DMS153 treated with DMSO at 0.1 percent for 48 hours (cell line): ENCODE measurements at regions not wholly inside any gene's neighbourhood (a gene's known extent, or its start where the extent isn't known, plus 50 kb on each side); places are given as distances from the start of the nearest gene placed in this dataset.
"Not testable (repeated sequence)": the region's sequence is repeated elsewhere in the genome, so short reads cannot be mapped to it uniquely, and the experiment has no call there.

Experiments
- DNase-seq: peaks from one replicate; lab custom pipeline; 2025; ENCODE audit not compliant: unreplicated experiment; lab: John Stamatoyannopoulos, UW

DNA sequence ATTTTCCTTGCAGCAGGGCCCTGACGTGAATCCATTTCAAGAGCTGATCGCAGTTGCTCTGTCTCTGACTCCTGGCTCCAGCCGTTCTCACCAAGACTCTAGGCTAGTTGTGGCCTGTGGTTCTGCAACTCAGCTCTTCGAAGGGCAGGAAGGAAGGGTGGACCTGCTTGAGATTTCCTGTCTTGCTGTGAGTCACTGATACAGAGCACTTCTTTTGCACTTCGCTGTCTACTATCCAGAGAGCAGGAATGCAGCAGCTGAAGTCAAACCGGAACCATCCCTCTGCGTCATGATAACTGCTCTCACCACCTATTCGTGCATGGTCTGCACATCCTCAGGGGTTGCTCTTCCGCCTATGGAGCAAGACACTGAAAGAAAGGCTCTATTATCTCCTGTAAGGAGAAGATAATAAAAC is 59.7 kb downstream of the RAP2B start:
- no peak for DNase-seq

DNA sequence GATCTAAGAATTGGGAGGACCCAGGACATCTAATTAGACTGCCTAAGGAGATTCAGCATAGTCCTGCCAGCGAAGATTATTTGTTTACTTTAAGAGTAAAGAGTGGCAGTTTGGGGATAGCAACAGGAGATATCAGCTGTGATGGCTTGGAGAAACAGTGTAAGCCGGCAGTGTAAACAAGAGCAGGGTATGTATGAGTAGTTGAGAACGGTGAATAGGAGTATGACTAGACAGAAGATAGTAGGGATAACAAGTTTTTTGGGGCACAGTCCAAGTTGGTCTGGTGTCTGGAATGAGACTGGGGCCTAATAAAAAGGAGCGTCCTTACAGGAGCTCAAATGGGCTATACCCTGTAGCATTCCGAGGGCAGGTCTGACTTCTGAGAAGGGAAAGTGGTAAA is 64.9 kb downstream of the RAP2B start:
- DNase-seq = not testable (repeated sequence)

DNA sequence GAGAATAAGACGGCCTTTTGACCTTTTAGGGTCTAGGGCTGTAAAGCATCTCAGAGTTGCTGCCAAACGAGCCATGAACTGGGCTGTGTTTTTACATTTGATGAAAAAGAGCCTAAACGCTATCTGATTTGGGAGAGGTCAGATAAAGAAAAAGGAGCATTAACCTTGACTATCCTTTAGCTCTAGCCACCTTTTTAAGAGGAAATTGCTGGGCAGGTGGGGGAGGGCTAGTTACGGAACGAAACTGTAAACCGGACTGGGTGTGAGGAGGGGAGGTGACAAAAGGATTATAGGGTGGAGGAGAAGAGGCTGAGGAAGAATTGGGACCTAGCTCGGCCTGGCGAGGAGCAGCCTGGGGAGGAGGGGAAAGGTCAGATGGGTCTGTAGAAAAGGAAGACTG is 68.4 kb downstream of the RAP2B start:
- DNase-seq = not testable (repeated sequence)

DNA sequence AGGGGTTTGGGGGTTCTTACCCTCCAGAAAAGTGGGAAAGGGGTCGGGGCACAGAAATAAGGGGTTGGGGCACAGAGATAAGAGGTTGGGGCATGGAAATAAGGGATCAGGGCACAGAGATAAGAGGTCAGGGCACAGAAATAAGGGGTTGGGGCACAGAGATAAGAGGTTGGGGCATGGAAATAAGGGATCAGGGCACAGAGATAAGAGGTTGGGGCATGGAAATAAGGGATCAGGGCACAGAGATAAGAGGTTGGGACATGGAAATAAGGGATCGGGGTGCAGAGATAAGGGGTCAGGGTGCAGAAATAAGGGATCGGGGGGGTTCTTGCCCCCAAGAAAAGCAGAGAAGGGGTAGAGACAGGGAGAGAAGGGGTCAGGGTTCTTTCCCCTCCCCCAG is 69.2 kb downstream of the RAP2B start:
- DNase-seq = not testable (repeated sequence)

DNA sequence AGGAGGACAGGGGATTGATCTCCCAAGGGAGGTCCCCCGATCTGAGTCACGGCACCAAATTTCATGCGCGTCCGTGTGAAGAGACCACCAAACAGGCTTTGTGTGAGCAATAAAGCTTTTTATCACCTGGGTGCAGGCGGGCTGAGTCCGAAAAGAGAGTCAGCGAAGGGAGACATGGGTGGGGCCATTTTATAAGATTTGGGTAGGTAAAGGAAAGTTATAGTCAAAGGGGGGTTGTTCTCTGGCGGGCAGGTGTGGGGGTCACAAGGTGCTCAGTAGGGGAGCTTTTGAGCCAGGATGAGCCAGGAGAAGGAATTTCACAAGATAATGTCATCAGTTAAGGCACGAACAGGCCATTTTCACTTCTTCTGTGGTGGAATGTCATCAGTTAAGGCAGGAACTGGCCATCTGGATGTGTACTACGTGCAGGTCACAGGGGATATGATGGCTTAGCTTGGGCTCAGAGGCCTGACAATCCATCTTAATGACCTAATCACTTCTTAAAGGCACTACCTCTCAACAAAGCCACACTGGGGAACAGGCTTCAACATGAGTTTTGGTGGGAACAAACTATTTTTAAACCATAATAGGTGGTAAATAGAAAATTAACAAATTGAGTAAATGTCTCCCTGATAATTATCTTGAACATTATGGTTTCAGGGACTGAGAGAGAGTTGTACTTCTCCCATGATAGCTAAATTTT is 70.2 kb downstream of the RAP2B start:
- not testable (repeated sequence) for DNase-seq

DNA sequence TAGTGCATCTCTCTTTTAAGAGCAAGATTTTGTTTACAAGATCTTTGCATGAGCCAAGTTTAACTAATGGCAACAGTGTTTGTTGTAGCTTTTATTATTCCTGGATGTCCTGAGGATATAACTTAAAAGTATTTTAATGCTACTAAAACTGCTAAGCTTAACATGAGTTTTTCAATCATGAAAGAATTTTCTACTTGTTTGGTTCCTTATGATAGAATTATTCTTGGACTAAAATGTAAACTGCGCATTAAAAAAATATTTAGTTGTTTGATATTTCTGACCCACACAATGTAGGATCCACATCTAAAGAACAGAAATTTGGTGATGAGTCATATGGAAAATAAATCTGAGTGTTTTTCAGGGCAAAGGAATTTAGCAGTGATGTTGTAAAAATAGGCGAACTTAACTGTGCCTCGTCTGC is 70.8 kb downstream of the RAP2B start:
- DNase-seq = no peak

DNA sequence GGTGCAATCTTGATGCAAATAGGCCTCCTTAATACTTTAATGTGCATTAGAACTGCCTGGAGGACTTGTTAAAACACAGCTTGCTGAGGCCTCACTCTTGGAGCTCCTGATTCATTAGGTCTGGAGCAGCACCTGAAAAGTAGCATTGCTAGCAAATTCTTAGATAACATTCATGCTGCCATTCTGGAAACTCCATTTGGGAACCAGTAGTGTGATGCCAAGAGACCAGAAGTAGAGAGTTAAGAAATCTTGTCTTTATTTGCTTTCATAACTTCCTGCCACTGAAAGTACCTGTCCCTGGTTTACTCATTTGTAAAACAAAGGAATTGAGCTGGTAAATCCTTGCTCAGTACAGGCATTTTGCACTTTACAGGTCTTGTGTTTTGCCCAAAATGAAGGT is 72.0 kb downstream of the RAP2B start:
- DNase-seq = no peak

DNA sequence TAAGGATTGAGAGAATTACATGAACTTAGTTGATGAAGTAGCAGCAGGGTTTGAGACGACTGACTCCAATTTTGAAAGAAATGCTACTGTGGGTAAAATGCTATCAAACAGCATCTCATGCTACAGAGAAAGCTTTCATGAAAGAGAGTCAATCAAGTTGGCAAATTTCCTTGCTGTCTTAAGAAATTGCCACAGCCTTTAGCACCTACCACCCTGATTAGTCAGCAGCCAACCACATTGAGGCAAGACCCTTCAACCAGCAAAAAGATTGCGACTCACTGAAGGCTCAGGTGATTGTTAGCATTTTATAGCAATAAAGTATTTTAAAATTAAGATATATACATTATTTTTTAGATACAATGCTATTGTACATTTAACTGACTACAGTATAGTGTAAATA is 80.9 kb downstream of the RAP2B start:
- no peak for DNase-seq

DNA sequence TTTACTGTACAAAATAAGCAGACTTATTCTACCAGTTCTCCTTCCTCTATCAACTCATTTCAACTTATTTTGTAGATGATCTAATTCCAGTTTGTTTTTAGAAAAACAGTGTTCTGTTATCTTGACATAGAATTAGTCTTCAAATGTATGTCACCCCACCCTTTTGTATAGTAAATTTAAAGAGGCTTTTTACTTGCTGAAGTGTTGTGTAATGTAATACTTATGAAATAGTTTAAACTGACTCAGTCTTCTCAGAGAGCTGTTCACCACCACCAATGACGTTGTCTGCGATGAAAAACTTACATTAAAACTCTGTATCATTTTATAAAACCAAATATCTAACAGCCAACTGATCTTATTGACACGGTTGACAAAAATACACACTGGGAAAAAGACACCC is 82.9 kb downstream of the RAP2B start:
- DNase-seq = no peak

DNA sequence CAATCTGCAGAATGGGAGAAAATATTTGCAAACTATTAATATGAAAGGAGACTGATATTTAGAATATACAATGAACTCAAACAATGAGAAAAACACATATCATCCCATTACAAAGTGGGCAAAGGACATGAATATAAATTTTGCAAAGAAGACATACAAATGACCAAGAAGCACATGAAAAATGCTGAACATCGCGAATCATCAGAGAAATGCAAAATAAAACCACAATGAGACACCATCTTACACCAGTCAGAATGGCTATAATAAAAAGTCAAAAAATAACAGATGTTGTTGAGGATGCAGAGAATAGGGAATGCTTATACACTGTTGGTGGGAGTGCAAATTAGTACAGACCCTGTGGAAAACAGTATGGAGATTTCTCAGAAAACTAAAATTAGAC is 83.6 kb downstream of the RAP2B start:
- no peak for DNase-seq

DNA sequence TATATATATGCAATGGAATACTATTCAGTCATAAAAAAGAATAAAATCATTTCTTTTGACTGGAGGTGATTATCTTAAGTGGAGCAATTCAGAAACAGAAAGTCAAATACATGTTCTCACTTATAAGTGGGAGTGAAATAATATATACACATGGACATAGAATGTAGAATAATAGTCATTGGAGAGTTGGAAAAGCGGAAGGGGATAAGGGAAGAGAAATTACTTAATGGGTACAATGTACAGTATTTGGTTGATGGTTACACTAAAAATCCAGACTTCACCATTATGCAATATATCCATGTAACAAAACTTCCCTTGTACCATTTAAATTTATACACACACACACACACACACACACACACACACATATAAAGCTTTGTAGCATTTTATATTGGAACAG is 84.3 kb downstream of the RAP2B start:
- no peak for DNase-seq

DNA sequence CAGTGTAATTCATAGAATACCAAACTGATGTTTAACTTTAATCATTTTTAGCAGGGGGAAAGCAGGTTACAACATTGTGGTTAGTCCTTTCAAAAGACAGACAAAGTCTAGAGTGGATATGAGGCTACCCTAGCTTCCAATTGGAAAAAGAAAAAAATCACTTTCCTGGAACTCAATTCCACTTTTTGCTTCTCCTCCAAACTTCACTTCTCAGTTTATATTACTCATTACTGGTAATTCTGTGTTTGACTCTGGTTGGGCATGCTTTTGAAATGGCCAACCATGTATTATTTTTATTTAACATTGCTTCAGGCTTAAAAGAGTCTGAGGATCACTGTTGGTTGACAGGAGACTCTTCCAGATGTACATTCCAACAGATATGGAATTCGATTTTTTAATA is 84.8 kb downstream of the RAP2B start:
- no peak for DNase-seq

DNA sequence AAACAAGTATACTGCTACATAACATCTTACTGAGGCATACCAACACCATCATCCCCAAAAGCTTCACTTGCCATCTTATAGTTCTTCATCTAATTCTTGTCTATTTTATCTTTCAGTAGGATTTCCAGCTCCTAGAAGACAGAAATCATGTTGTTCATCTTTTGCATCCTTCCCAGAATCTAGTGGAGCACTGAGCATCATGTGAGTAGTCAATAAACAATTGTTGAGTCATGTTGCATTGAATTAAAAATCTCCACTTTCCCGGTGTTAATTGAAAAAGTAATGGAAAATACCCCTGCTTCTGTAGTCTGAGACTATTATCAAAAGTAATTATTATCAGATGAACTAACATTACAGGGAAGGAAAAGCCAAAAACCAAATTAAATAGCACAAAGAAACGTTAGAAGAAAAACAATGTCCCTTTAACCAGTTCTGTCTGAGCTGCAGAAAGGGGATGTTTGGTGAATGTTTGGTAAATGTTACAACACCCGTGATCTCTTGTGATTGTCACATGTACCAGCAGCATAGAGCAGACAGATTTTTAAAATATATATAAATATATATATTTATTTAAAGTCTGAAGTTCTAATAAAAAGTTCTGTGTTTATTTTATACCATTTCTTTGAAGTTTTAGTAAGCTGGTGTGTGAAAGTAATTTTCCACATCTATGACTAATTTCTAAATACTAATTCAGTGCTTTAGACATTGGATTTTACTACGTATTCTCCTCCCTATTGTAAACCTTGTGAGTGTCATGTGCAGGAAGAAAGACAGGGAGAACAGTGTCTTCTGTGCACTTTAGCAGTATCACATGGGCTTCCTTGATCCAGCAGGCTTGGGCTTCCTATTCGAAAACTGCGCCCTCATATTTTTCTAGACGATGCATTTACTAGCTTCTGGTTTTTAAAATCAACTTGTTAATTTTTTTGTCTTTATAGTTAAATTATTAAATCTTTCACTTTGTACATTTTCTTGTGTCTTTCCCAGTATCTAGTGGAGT is 85.6 kb downstream of the RAP2B start:
- no peak for DNase-seq

DNA sequence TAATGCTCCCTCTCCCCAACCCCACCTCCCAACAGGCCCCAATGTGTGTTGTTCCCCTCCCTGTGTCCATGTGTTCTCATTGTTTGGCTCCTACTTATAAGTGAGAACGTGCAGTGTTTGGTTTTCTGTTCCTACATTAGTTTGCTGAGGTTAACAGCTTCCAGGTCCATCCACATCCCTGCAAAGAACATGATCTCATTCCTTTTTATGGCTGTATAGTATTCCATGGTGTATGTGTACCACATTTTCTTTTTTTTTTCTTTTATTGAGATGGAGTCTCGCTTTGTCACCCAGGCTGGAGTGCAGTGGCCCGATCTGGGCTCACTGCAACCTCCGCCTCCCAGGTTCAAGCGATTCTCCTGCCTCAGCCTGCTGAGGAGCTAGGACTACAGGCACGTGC is 86.8 kb downstream of the RAP2B start:
- not testable (repeated sequence) for DNase-seq

DNA sequence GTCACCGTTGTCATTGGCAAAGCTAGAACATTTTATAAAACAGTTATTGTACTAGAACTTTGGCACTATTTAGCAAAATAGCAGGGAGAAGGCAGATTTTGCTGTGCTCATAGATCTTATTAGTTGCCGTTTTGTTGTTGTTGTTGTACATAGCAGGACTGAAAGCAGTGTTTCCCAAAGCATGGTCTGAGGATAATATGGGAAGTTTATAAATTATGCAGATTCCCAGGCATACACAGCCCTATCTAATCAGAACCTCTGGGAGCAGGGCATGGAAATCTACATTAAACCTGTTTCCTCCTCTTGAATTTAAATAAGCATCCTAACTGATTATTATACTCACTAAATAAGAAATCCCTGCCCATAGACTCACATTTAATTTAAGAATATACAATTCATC is 87.9 kb downstream of the RAP2B start:
- DNase-seq = no peak

DNA sequence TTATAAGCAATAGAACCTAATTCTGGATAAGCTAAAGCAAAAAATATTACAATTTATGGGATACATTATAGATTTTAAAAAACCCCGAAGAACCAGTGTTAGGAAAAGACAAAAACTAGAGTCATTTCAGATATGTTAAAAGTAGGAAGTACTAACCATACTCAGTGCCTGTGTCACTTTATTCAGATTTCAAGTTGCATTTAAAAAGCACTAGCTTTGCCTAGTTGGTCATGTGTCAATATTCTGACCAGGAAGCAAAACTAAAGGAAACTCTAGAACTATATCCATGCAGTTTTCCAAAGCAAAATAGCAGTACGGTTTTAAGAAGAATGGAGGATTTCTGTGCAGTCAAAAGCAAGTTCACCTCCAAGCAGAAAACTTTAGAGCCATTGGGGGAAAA is 88.4 kb downstream of the RAP2B start:
- DNase-seq = no peak

DNA sequence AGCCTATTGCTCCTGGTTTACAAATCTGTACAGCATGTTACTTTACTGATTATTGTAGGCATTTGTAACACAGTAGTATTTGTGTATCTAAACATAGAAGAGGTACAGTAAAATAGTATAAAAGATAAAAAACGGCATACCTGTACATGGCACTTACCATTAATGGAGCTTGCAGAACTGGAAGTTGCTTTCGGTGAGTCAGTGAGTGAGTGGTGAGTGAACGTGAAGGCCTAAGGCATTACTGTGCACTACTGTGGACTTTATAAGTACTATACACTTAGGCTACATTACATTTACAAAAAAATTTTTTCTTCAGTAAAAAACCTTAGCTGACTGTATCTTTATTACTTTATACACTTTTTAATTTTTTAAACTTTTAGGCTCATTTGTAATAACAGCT is 90.9 kb downstream of the RAP2B start:
- no peak for DNase-seq

DNA sequence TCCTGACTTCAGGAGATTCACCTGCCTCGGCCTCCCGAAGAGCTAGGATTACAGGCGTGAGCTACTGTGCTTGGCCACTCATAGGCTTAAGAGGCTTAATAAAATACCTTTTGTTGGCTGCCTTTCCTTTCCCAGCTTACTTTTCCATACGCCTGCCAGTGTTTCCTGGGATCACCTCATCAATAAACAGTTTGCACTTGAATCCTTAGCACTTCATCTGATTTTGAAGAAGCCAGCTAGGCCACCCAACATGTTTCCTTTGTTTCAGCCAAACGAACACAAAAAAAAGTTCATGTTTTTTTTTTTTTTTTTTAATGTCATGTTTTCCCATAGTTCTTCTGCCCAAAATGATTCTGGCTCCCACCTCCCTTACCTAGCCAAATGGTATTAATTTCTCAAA is 92.3 kb downstream of the RAP2B start:
- DNase-seq = no peak

DNA sequence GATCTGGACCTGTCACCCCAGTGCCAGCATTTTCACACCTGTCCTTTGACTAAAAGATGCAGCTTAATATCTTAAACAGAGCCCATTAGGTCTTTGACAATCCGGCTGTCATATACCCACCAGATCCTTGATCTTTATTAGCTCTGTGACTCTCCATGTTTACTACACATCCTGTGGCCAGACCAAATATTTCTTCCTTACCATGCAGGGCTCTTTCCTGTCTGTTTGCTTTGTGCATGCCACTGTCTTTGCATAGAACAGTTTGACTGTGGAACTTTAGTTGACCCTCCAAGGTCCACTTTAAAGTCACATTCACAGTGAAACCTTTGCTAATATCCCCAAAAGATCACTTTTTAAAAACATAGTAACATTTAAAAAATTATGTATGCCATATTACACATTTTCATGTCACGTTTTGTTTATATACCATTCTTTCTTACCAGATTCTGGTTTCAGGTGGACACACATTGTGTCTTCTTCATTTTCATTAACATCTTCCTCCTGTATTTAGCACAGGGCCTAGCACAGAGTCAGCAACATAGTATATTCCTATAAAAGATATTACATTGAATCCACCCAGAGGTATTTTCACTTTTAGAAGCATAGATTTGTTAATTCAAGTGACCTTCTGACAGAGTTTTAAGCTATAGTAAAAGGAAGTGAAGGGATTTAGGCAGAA is 95.8 kb downstream of the RAP2B start:
- no peak for DNase-seq

DNA sequence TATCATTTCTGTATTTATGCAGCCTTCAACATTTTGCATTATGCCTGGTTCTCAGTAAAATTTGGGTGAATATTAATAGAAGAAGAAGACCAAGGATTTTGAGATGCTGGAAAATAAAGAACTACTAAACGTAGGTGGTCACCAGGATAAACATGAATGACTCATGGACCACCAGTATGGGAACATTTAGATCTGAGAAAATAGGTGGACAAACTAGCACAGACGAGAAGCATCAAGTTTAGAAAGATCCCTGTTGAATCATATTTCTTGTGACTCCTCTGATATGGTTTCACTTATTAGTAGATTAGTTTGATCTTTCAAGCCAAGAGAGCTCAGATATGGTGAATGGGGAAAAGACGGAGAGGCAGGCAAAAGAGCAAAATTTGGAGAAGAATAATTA is 97.9 kb downstream of the RAP2B start:
- DNase-seq = no peak

DNA sequence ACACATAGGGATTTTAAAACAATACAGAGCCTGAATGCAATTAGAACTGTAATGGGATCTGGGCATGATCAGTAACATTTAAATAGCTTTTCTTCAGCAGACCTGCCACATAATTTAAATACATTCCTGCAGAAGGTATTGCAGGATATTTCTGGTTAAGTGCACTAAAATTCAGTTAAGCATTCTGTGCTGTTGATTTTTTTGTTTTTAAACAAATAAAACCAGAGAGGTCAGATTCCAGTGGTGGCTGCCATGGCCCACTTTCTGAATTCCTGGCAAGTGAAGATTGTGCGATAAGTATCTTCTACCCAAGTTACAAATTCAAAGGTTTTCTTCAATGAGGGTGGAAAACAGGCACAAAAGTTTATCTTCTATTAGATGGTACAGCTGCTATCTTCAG is 98.7 kb downstream of the RAP2B start:
- no peak for DNase-seq

DNA sequence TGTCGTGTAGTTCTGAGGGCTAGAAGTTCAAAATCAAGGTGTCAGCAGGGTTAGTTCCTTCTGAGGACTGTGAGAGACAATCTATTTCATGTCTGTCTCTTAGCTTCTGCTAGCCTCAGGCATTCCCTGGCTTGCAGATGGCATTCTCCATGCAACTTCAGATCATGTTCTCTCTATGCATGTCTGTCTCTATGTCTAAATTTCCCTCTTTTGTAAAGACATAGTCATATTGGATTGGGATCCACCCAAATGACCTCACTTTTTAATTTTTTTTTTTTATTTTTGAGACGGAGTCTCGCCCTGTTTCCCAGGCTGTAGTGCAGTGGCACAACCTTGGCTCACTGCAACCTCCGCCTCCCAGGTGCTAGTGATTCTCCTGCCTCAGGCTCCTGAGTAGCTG is 104.6 kb downstream of the RAP2B start:
- DNase-seq = no peak
